Neutrophil (primary cell): ENCODE measurements at regions not wholly inside any gene's neighbourhood (a gene's known extent, or its start where the extent isn't known, plus 50 kb on each side); places are given as distances from the start of the nearest gene placed in this dataset.

Experiments used
- H3K27ac ChIP-seq: fragments of 200-600 bp; sonication (generic); 2 replicates; pipeline ENCODE4 v1.5.1; 2016; ENCODE audit warnings: mild to moderate bottlenecking, moderate library complexity
- H3K27me3 ChIP-seq: fragments of 200-600 bp; sonication (generic); 2 replicates; pipeline ENCODE4 v1.6.0; 2016; ENCODE audit warnings: mild to moderate bottlenecking
- H3K36me3 ChIP-seq: fragments of 200-600 bp; sonication (generic); 2 replicates; pipeline ENCODE4 v1.5.1; 2017
- H3K4me1 ChIP-seq, 2 experiments: fragments of 200-600 bp in 1 of 2; sonication (generic) in 1 of 2; 1 replicate in 1 of 2; 2 replicates in 1 of 2; pipeline versions ENCODE4 v1.5.1 to v1.6.1; 2013 to 2016; ENCODE audit warnings: low read depth in 1 of 2, low read length in 1 of 2, mild to moderate bottlenecking in 1 of 2, moderate library complexity in 1 of 2; ENCODE audit not compliant: control insufficient read depth in 1 of 2, insufficient read depth in 1 of 2
- H3K4me3 ChIP-seq, 2 experiments: fragments of 200-600 bp in 1 of 2; sonication (generic) in 1 of 2; 1 replicate in 1 of 2; 2 replicates in 1 of 2; pipeline ENCODE4 v1.5.1; 2013 to 2016; ENCODE audit warnings: low read depth in 1 of 2, low read length in 1 of 2, mild to moderate bottlenecking in 1 of 2, moderate library complexity in 1 of 2
- H3K9me3 ChIP-seq: fragments of 200-600 bp; sonication (generic); 2 replicates; pipeline ENCODE4 v1.5.1; 2016
- TF ChIP-seq, protein P1 (sequence below): fragments of 200-600 bp; sonication (generic); IDR thresholded peaks from 2 replicates; pipeline ENCODE4 v1.5.1; 2016; ENCODE audit warnings: antibody characterized with exemption

- H3K4me1 ChIP-seq = peaks cover 84 to 92% of the 10 kb centered on the region in 2 experiments
- no peaks in the 10 kb centered on the region for H3K36me3 ChIP-seq
- peak overlapping the region; percentile 47 to 57 for H3K4me3 ChIP-seq
- H3K9me3 ChIP-seq = no peaks in the 10 kb centered on the region
- H3K27me3 ChIP-seq = no peaks in the 10 kb centered on the region
- TF ChIP-seq, protein P1, sequence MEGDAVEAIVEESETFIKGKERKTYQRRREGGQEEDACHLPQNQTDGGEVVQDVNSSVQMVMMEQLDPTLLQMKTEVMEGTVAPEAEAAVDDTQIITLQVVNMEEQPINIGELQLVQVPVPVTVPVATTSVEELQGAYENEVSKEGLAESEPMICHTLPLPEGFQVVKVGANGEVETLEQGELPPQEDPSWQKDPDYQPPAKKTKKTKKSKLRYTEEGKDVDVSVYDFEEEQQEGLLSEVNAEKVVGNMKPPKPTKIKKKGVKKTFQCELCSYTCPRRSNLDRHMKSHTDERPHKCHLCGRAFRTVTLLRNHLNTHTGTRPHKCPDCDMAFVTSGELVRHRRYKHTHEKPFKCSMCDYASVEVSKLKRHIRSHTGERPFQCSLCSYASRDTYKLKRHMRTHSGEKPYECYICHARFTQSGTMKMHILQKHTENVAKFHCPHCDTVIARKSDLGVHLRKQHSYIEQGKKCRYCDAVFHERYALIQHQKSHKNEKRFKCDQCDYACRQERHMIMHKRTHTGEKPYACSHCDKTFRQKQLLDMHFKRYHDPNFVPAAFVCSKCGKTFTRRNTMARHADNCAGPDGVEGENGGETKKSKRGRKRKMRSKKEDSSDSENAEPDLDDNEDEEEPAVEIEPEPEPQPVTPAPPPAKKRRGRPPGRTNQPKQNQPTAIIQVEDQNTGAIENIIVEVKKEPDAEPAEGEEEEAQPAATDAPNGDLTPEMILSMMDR = no peak
- H3K27ac ChIP-seq = peak overlapping the region; percentile 90
Observed at GRCh38 chr1:229068270-229068987, 202.5 kb upstream of the RAB4A start.

GRCh38 chr1:229069176-229069575, 201.7 kb upstream of the RAB4A start:
- Histone ChIP-seq H3K36me3 (no peaks in the 10 kb centered on the region), H3K27ac (peak overlapping the region; percentile 90), H3K4me1 (peaks cover 77 to 84% of the 10 kb centered on the region in 2 experiments)

DNA sequence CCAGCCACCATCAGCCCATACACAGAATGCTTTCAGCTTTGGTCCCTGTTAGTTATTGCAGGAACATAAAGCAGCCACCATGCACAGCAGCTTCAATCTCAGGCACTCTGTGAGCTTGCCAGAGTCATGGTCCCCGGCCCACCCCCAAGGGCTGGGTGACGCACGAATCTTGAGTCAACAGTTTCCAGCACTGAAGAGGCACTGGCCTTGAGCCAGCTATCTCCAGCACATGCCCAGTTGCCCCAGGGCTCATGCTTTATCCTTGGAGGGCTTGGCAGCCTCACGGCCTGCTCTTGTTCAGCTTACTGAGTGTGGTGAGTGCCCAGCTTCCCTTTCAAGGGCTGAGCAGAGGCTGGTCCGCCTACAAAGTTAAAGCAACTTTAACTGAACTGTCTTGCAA, 200.7 kb upstream of the RAB4A start:
- Histone ChIP-seq H3K4me3 (no peak overlapping the region), H3K27me3 (no peaks in the 10 kb centered on the region), H3K9me3 (no peaks in the 10 kb centered on the region), H3K36me3 (no peaks in the 10 kb centered on the region), H3K4me1 (peaks cover 67 to 74% of the 10 kb centered on the region in 2 experiments), H3K27ac (peak overlapping the region; percentile 90)
- TF ChIP-seq, protein P1 = no peak

More at GRCh38 chr1:229069176-229069575, 201.7 kb upstream of the RAB4A start:
- Histone ChIP-seq H3K27me3 (no peaks in the 10 kb centered on the region), H3K4me3 (peak overlapping the region in 1 of 2 experiments; percentile 57), H3K9me3 (no peaks in the 10 kb centered on the region)
- TF ChIP-seq, protein P1 = no peak

- H3K36me3 ChIP-seq = no peaks in the 10 kb centered on the region
- H3K27ac ChIP-seq = no peak overlapping the region
- H3K27me3 ChIP-seq = no peaks in the 10 kb centered on the region
- H3K4me1 ChIP-seq = peaks cover 36 to 43% of the 10 kb centered on the region in 2 experiments
- no peaks in the 10 kb centered on the region for H3K9me3 ChIP-seq
- TF ChIP-seq, protein P1 = no peak
- no peak overlapping the region for H3K4me3 ChIP-seq
Observed at GRCh38 chr1:229073251-229073650, 197.7 kb upstream of the RAB4A start.

DNA sequence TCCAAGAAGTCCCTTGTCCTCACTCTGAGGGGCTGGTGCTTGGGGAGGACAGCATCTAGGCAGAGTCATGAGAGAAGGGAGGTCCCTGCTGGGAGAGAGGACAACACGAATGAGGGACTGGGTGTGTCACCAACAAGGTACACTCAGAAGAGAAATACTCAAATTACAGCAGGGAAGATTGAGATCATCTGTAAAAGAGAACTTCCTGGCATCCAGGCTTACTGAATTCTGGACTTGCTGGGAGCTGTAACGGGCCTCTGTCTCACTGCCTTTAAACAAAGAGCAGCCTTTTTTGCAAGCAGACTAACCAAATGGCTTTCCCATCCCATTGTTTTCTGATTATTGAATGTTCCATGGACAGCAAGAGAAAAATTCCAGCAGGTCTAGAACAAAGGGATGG, 195.7 kb upstream of the RAB4A start:
- TF ChIP-seq, protein P1 = no peak
- Histone ChIP-seq H3K27me3 (no peaks in the 10 kb centered on the region), H3K27ac (no peak overlapping the region), H3K9me3 (no peaks in the 10 kb centered on the region), H3K36me3 (no peaks in the 10 kb centered on the region), H3K4me3 (no peak overlapping the region), H3K4me1 (peaks cover 16 to 24% of the 10 kb centered on the region in 2 experiments)
